ENCODE measurements at regions not wholly inside any gene's neighbourhood (a gene's known extent, or its start where the extent isn't known, plus 50 kb on each side); places are given as distances from the start of the nearest gene placed in this dataset.

- DNase-seq (ENCODE audit: low read depth in 4 of 4, low spot score in 3 of 4) = no peak
These were observed 539.5 kb downstream of the FGF9 start for GRCh38 chr13:22210134-22210930.

GRCh38 chr13:22211876-22212275 is 541.0 kb downstream of the FGF9 start:
- no peak for DNase-seq (ENCODE audit: low read depth in 4 of 4, low spot score in 3 of 4)

DNA sequence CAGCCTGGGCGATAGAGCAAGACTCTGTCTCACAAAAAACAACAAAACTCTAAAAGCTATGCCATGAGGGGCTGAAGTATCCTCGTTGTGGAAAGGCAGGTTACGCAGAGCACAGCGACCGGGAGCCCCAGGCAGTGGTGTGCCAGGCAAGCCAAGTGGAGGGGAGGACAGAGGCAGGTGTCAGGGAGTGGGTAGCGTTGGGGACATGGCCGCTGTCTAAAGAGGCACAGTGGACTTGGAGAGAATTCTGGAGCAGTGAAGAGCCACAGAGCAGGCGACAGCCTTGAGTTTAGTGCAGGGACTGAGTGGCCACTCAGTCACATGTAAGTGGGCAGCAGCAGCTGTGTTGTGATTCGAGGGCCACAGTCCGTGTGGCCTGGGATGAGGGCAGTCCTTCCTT is 541.7 kb downstream of the FGF9 start:
- no peak for DNase-seq (ENCODE audit: low read depth in 4 of 4, low spot score in 3 of 4)

DNA sequence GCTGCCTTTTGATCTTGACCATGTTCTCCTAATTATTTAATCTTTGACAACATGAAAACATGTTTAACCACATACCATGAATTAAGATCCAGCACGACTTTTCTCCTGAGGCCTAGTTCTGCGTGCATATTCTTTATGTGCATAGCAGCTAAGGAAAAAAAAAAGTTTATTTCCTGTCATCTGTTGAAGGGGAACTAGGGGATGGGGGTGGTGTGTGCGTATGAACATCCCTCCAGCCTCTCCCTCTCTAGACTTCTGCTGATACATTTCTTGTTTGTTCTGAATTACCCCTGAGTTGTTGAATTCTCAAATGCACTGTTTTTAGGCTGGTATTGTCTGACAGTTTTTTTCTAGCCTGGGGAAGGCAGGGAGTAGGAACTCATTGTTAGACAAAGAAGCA is 543.3 kb downstream of the FGF9 start:
- no peak for DNase-seq (ENCODE audit: low read depth in 4 of 4, low spot score in 3 of 4)

DNA sequence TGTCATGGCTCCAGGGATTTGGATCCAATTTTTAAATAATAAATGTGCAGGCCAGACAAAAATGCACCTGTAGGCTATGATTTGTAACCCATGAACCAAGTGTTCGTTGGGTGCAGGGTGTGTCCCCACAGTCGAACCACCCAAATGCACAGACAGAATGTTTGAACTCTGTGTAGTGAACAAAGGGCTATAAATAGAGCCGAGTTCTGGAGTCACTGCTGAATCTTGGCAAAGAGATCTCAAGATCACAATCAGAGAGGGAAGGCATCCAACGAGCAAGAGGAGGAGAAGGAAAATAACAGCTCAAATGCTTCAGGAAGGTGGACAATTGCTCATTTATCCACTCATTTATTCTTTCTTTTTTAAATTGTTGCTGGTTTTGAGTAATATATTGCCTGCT is 547.9 kb downstream of the FGF9 start:
- no peak for DNase-seq (ENCODE audit: low read depth in 4 of 4, low spot score in 3 of 4)

DNA sequence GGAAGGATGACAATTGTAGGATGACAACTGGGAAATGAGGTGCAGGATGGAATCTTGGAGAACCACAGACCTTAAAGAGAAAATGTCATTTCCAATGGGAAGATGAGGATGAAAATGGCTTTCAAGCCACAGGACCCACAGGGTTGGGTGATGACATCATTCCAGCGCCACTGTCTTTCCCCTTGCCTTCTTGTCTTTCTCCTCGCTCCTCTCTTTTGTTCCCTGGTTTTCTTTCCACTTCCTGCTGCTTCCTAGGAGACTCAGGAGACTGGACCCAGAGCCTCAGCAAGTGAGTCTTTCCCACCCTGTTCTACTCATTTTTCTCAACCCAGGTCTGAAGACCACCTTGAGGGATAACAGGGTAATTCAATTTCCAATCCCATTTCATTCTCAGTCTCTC is 548.8 kb downstream of the FGF9 start:
- no peak for DNase-seq (ENCODE audit: low read depth in 4 of 4, low spot score in 3 of 4)

GRCh38 chr13:22220151-22221135 is 549.6 kb downstream of the FGF9 start:
- DNase-seq (ENCODE audit: low read depth in 4 of 4, low spot score in 3 of 4) = no peak

DNA sequence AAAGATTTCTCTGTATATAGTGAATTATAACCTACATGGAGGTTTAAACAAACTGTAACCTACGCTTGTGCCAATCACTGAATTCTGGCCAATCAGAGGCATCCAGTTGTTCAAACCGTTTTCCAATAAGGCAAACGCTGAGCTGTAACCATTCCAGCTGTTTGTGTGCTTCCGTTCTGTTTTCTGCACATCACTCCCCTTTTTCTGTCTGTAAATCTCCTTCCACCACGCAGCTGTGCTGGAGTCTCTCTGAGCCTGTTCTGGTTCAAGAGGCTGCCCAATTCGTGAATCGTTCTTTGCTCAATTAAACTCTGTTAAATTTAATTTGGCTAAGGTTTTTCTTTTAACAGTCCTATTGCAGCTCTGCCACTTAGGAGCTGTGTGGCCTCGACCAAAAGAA is 552.5 kb downstream of the FGF9 start:
- no peak for DNase-seq (ENCODE audit: low read depth in 4 of 4, low spot score in 3 of 4)

DNA sequence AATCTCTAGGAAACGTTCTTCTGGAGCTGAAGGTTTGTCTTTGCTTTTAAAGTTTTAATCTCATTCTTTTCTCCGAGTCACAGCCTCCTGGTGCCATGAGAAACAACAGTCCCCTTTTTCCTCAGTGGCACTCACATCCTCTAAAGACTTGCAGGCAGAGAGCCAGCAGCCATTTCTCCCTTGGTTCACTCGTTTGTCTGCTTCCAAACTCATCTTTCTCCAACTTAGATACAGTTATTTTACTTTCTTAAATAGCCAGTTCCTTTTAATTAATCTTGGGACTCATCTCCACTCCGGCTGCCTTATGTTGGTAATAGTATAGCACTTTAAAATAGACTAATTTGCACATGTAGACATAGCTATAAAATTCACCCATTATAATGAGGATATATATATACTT is 555.2 kb downstream of the FGF9 start:
- DNase-seq (ENCODE audit: low read depth in 4 of 4, low spot score in 3 of 4) = no peak

GRCh38 chr13:22227895-22228294 is 557.0 kb downstream of the FGF9 start:
- no peak for DNase-seq (ENCODE audit: low read depth in 4 of 4, low spot score in 3 of 4)

DNA sequence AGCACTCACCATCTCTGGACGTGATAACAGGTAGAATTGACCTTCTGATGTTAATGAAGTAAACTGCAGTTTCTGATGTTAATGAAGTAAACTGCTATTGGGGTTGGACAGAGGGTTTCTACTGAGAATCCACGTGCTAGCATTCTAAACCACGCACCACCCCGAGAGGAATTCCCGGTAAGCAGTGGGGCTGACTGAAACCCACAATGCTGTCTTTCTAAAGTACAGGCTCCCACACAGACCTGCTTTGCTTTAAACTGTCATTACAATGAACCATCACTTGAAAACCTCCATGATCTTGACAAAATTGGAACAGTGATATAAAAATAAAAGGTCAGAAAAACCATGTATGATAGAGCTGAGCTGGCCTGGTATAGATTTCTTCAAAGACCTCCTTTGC is 559.0 kb downstream of the FGF9 start:
- DNase-seq (ENCODE audit: low read depth in 4 of 4, low spot score in 3 of 4) = no peak

- no peak for DNase-seq (ENCODE audit: low read depth in 4 of 4, low spot score in 3 of 4)
These were observed 561.3 kb downstream of the FGF9 start for GRCh38 chr13:22232186-22232585.

DNA sequence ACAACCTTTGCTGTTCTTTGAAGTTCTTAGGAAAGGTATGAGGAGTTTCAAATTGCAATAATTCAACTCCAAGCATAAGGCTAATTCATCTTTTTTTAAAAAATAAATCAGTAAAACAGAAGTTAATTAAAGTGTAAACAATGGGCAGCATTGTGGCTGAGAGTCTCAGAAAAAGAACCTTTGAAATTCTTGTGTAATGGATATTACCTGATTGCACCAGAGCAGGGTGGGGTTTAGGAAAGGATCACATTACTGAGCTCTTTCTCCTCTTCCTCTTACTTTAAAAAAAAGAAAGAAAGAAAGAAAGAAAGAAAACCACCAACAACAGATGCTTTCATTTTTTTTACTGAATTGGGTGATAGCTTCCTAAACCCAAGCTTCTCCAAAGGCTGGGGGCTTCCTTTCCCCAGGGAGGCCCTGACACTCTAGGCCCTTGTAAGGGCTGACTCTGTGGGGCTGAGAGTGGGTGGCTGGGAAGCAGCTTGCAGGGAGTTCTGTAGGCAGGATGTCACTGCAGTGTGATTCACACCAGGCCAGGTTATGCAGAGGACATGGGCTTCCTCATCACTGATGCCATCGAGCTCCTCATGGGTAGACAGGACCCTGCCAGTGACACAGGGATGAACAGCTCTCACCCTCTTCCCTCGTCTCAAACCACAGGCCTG is 564.5 kb downstream of the FGF9 start:
- DNase-seq (ENCODE audit: low read depth in 4 of 4, low spot score in 3 of 4) = no peak

DNA sequence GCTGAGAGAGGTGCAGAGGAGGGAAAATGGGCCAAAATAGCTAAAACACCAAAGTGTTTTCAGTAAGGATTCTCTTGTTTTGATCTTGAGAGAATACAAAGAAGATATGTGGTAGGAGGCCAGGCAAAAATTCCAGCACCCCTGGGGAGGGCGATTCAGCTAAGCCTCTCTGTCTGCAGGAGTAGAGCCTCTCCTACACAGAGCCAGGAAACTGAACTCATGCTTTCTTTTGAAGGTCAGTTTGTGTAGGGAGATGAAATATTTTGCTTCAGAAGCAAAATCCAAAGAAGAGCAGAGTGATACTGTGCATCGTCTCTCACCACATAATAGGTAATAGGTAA is 565.0 kb downstream of the FGF9 start:
- DNase-seq (ENCODE audit: low read depth in 4 of 4, low spot score in 3 of 4) = no peak

DNA sequence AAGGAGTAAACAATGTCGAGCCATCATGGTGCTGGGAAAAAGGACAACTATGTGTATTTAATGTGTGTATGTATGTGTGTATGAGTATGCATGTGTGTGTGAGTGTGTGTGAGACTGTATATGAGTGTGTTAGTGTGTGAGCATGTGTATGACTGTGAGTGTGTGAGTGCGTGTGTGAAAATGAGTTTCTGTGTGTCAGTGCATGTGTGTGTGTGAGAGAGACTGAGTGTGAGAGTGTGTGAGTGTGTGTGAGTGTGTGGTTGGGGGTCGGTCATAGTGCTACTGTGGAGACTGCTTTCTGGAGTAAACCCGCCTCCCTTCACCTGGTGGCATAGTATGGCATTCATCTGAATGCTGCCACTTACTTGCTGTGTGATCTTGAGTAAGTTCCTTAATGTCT is 567.4 kb downstream of the FGF9 start:
- DNase-seq (ENCODE audit: low read depth in 4 of 4, low spot score in 3 of 4) = no peak

GRCh38 chr13:22240716-22241115 is 569.8 kb downstream of the FGF9 start:
- DNase-seq (ENCODE audit: low read depth in 4 of 4, low spot score in 3 of 4) = no peak

- no peak for DNase-seq (ENCODE audit: low read depth in 4 of 4, low spot score in 3 of 4)
These were observed 572.7 kb downstream of the FGF9 start for GRCh38 chr13:22243469-22244163.

DNA sequence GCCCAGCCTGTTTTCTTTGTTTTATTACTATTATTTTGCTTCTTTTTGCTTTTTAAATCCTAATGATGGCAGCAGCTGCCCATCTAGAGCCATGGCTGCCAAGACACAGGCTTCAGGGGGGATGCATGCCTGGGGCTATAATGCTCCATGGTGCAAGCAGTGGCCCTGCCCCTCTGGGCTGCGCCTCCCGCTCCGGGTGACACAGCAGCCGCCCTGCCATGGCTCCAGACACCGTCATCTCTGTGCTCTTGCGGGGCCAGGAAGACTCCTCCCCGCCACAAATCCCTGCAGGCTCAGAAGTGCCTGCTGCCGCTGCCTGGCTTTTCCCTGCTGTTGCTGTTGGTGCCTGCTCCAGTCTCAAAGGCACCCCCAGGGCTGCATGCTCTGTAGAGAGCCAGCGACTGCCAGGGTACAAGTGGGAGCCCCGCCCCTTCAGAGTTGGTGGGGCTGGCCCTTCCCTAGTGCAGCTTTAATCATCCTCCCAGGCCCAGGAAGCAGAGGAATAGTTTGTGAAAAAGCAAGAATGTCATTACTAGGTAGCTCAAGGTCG is 581.5 kb downstream of the FGF9 start:
- DNase-seq (ENCODE audit: low read depth in 4 of 4, low spot score in 3 of 4) = no peak

DNA sequence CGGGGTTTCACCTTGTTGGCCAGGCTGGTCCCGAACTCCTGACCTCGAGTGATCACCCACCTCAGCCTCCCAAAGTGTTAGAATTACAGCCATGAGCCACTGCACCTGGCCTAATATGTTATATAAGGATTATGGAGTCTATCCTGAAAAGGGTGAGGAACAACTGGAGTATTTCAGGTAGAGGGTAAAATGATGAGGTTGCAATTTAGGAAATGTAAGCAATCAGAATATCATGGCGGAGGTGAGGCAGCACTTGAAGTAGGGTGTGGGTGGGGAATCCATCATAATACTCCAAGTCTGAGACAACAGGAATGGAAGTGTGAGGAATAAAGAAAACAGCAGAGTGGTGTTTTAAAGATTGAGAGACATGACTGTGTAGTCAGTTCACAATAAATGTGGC is 582.2 kb downstream of the FGF9 start:
- DNase-seq (ENCODE audit: low read depth in 4 of 4, low spot score in 3 of 4) = no peak

GRCh38 chr13:22256111-22256639 is 585.3 kb downstream of the FGF9 start:
- no peak for DNase-seq (ENCODE audit: low read depth in 4 of 4, low spot score in 3 of 4)

All from left renal pelvis (tissue), 4 donors.